SK-N-SH treated with all-trans-retinoic acid at 6 μM for 48 hours (cell line): ENCODE measurements at regions not wholly inside any gene's neighbourhood (a gene's known extent, or its start where the extent isn't known, plus 50 kb on each side); places are given as distances from the start of the nearest gene placed in this dataset.

Experiments used
- ATAC-seq: fragments of 200-7000 bp; cut with Tn5 transposase; 3 replicates; pipeline ENCODE4 v1.9.1; 2020; ENCODE audit warnings: mild to moderate bottlenecking, moderate library complexity
- BACH2 ChIP-seq: fragments of 250-450 bp; sonication (Bioruptor Pico); IDR thresholded peaks from 2 replicates; pipeline ENCODE4 v1.9.0; 2021; ENCODE audit warnings: mild to moderate bottlenecking, borderline replicate concordance
- CREB5 ChIP-seq: fragments of 250-450 bp; sonication (Bioruptor Pico); IDR thresholded peaks from 2 replicates; pipeline ENCODE4 v1.5.1; 2020; ENCODE audit warnings: low read depth, mild to moderate bottlenecking, moderate library complexity
- CSDC2 ChIP-seq: fragments of 250-450 bp; sonication (Bioruptor Pico); IDR thresholded peaks from 2 replicates; pipeline ENCODE4 v1.5.0; 2020; ENCODE audit warnings: mild to moderate bottlenecking, moderate library complexity
- GLIS3 ChIP-seq: fragments of 250-450 bp; sonication (Bioruptor Pico); IDR thresholded peaks from 2 replicates; pipeline ENCODE4 v1.5.0; 2020; ENCODE audit warnings: mild to moderate bottlenecking, moderate library complexity
- ISL1 ChIP-seq: fragments of 250-450 bp; sonication (Bioruptor Pico); IDR thresholded peaks from 2 replicates; pipeline ENCODE4 v2.1.2; 2022; ENCODE audit warnings: mild to moderate bottlenecking, moderate library complexity
- PATZ1 ChIP-seq: fragments of 250-450 bp; sonication (Bioruptor Pico); IDR thresholded peaks from 2 replicates; pipeline ENCODE4 v1.8.0; 2020; ENCODE audit warnings: mild to moderate bottlenecking, moderate library complexity, borderline replicate concordance
- POU6F1 ChIP-seq: fragments of 250-450 bp; sonication (Bioruptor Pico); IDR thresholded peaks from 2 replicates; pipeline ENCODE4 v1.8.0; 2021; ENCODE audit warnings: low read depth, mild to moderate bottlenecking, moderate library complexity, borderline replicate concordance
- PPARA ChIP-seq: fragments of 250-450 bp; sonication (Bioruptor Pico); IDR thresholded peaks from 2 replicates; pipeline ENCODE4 v1.5.0; 2020; ENCODE audit warnings: mild to moderate bottlenecking, borderline replicate concordance
- RARB ChIP-seq: fragments of 250-450 bp; sonication (Bioruptor Pico); IDR thresholded peaks from 2 replicates; pipeline ENCODE4 v1.8.0; 2021; ENCODE audit warnings: mild to moderate bottlenecking, moderate library complexity
- SNAI2 ChIP-seq: fragments of 250-450 bp; sonication (Bioruptor Pico); IDR thresholded peaks from 2 replicates; pipeline ENCODE4 v1.5.0; 2020; ENCODE audit warnings: mild to moderate bottlenecking, moderate library complexity
- TCF4 ChIP-seq: fragments of 250-450 bp; sonication (Bioruptor Pico); IDR thresholded peaks from 2 replicates; pipeline ENCODE4 v1.8.0; 2021; ENCODE audit warnings: mild to moderate bottlenecking, moderate library complexity, borderline replicate concordance
- TOX ChIP-seq: fragments of 250-450 bp; sonication (Bioruptor Pico); IDR thresholded peaks from 2 replicates; pipeline ENCODE4 v1.8.0; 2021; ENCODE audit warnings: mild to moderate bottlenecking, moderate library complexity, borderline replicate concordance
- TSHZ2 ChIP-seq: fragments of 250-450 bp; sonication (Bioruptor Pico); IDR thresholded peaks from 2 replicates; pipeline ENCODE4 v1.5.0; 2020; ENCODE audit warnings: mild to moderate bottlenecking, moderate library complexity
- ZC3H10 ChIP-seq: fragments of 250-450 bp; sonication (Bioruptor Pico); IDR thresholded peaks from 2 replicates; pipeline ENCODE4 v1.5.1; 2021; ENCODE audit warnings: mild to moderate bottlenecking, moderate library complexity
- ZFP3 ChIP-seq: fragments of 250-450 bp; sonication (Bioruptor Pico); IDR thresholded peaks from 2 replicates; pipeline ENCODE4 v1.5.0; 2020; ENCODE audit warnings: mild to moderate bottlenecking, moderate library complexity
- ZFP30 ChIP-seq: fragments of 450-650 bp; formaldehyde crosslinking; IDR thresholded peaks from 2 replicates; pipeline ENCODE4 v1.5.0; 2022; ENCODE audit warnings: mild to moderate bottlenecking, moderate library complexity
- ZNF70 ChIP-seq: fragments of 450-650 bp; formaldehyde crosslinking; IDR thresholded peaks from 2 replicates; pipeline ENCODE4 v1.5.0; 2020; ENCODE audit warnings: mild to moderate bottlenecking, moderate library complexity
- TF ChIP-seq, protein P1 (sequence below): fragments of 250-450 bp; sonication (Bioruptor Pico); IDR thresholded peaks from 2 replicates; pipeline ENCODE4 v1.5.1; 2021; ENCODE audit warnings: mild to moderate bottlenecking, moderate library complexity

GRCh38 chr19:30316560-30317106, 55.6 kb upstream of the ZNF536 start:
- TF ChIP-seq ZC3H10 (no peak), CREB5 (CRISPR knock-in tag) (no peak), ZNF70 (no peak), GLIS3 (no peak), ISL1 (no peak), RARB (no peak)
- ATAC-seq = no peak

GRCh38 chr19:30317403-30317802, 54.8 kb upstream of the ZNF536 start:
- TF ChIP-seq PATZ1 = no peak
- TF ChIP-seq ZC3H10 = no peak
- TF ChIP-seq ZFP30 = no peak
- TF ChIP-seq PPARA (CRISPR knock-in tag) = no peak
- TF ChIP-seq SNAI2 (CRISPR knock-in tag) = no peak
- TF ChIP-seq, protein P1, sequence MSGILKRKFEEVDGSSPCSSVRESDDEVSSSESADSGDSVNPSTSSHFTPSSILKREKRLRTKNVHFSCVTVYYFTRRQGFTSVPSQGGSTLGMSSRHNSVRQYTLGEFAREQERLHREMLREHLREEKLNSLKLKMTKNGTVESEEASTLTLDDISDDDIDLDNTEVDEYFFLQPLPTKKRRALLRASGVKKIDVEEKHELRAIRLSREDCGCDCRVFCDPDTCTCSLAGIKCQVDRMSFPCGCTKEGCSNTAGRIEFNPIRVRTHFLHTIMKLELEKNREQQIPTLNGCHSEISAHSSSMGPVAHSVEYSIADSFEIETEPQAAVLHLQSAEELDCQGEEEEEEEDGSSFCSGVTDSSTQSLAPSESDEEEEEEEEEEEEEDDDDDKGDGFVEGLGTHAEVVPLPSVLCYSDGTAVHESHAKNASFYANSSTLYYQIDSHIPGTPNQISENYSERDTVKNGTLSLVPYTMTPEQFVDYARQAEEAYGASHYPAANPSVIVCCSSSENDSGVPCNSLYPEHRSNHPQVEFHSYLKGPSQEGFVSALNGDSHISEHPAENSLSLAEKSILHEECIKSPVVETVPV (CRISPR knock-in tag) = no peak
- TF ChIP-seq CREB5 (CRISPR knock-in tag) = no peak
- TF ChIP-seq ISL1 = no peak
- TF ChIP-seq, all 23 proteins: peak for 0
- no peak for ATAC-seq

DNA sequence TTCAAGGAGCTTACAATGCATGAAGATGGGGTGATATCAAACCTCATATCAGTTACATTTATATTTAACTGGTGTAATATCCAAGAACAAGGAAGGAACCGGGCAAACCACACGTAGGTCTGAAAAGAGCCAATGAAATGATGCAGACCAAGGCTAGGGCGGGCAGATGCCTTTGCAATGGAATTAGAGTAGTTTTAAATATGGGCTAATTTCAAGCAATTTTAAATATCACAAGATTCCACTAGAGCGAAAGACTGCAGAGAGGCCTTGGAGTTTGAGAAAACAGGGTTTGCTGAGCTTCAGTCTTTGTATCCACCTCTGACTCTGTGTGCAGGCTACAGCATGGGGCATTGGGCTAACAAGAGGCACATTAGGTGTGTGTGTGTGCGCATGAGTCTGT, 53.9 kb upstream of the ZNF536 start:
- TF ChIP-seq ZC3H10 = no peak
- no peak for TF ChIP-seq ZNF70
- TF ChIP-seq TOX (CRISPR knock-in tag) = no peak
- TF ChIP-seq, all 23 proteins: peak for 0
- no peak for ATAC-seq

DNA sequence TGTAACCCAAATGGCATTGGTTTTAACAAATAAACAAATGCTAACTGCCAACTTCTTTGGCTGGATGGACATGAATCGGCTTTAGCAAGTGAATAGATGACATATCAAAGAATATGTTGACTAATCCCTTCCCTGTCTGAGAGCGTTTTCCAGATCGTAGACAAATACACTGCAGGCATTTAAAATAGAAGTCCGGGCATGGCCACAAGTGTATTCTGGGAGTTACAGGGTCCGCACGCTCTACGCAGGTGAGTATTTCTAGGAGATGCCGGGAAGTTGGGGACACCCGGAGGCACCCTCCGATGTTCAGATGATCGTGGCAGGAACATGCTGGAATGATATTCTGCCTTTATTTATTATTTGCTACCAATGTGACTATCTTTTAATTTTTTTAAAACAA, 53.2 kb upstream of the ZNF536 start:
- ATAC-seq = no peak
- TF ChIP-seq BACH2 (no peak), TSHZ2 (CRISPR knock-in tag) (no peak), POU6F1 (CRISPR knock-in tag) (no peak), ZFP3 (no peak), PPARA (CRISPR knock-in tag) (no peak), CSDC2 (CRISPR knock-in tag) (no peak), TOX (CRISPR knock-in tag) (no peak), ZC3H10 (no peak), RARB (no peak), TCF4 (CRISPR knock-in tag) (no peak), CREB5 (CRISPR knock-in tag) (no peak)
